ENCODE measurements at regions not wholly inside any gene's neighbourhood (a gene's known extent, or its start where the extent isn't known, plus 50 kb on each side); places are given as distances from the start of the nearest gene placed in this dataset.

DNA sequence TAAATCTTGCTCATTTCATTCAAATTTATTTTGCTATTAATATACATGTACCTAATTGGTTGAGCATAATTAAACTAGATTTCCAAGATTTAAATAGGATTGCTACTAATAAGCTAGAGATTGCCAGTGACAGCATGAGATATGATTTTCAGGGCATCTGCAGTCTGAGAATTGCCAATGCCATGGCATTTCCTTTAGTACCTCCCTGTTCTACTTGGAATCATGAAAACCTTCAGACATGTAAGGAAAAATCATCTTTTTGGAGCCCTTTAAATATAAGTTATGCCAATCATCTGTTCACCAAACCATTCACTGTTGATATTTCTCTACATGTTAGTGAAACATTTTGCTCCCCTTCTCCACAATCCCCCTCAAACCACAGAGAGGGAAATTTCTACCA lies 691.4 kb downstream of the DNAH5 start:
- no peak overlapping the region for H3K27ac ChIP-seq
- TF ChIP-seq, protein P1, sequence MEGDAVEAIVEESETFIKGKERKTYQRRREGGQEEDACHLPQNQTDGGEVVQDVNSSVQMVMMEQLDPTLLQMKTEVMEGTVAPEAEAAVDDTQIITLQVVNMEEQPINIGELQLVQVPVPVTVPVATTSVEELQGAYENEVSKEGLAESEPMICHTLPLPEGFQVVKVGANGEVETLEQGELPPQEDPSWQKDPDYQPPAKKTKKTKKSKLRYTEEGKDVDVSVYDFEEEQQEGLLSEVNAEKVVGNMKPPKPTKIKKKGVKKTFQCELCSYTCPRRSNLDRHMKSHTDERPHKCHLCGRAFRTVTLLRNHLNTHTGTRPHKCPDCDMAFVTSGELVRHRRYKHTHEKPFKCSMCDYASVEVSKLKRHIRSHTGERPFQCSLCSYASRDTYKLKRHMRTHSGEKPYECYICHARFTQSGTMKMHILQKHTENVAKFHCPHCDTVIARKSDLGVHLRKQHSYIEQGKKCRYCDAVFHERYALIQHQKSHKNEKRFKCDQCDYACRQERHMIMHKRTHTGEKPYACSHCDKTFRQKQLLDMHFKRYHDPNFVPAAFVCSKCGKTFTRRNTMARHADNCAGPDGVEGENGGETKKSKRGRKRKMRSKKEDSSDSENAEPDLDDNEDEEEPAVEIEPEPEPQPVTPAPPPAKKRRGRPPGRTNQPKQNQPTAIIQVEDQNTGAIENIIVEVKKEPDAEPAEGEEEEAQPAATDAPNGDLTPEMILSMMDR (IDR thresholded peaks at IDR 0.05) = no peak
- H3K9me3 ChIP-seq = no peaks in the 10 kb centered on the region
- no peak overlapping the region for H3K4me3 ChIP-seq
- H3K36me3 ChIP-seq = no peaks in the 10 kb centered on the region
- DNase-seq (ENCODE audit: low spot score) = no peak
- no peaks in the 10 kb centered on the region for H3K4me1 ChIP-seq
- H3K27me3 ChIP-seq = no peaks in the 10 kb centered on the region

DNA sequence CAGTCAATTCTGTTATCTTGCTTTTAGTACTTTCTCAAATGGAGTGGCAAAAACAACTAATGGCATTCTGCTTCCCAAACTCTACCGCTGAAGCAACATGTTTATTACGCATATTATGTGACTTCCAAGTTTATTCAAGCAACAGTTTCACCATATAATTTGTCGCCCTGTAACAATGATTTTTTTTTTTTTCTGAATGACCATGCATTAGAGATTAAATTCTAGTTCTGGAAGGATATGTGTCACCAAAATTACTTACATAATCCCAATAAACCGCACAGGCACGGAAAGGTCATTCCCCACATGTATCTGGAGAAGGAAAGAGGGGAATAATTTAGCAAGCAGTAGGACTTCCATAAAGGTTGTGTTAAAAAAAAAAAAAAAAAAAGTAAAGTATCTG lies 691.8 kb downstream of the DNAH5 start:
- no peaks in the 10 kb centered on the region for H3K27me3 ChIP-seq
- no peak overlapping the region for H3K27ac ChIP-seq
- H3K4me1 ChIP-seq = no peaks in the 10 kb centered on the region
- TF ChIP-seq, protein P1 (IDR thresholded peaks at IDR 0.05) = no peak
- H3K9me3 ChIP-seq = no peaks in the 10 kb centered on the region
- H3K4me3 ChIP-seq = no peak overlapping the region
- no peaks in the 10 kb centered on the region for H3K36me3 ChIP-seq
- DNase-seq (ENCODE audit: low spot score) = no peak

DNA sequence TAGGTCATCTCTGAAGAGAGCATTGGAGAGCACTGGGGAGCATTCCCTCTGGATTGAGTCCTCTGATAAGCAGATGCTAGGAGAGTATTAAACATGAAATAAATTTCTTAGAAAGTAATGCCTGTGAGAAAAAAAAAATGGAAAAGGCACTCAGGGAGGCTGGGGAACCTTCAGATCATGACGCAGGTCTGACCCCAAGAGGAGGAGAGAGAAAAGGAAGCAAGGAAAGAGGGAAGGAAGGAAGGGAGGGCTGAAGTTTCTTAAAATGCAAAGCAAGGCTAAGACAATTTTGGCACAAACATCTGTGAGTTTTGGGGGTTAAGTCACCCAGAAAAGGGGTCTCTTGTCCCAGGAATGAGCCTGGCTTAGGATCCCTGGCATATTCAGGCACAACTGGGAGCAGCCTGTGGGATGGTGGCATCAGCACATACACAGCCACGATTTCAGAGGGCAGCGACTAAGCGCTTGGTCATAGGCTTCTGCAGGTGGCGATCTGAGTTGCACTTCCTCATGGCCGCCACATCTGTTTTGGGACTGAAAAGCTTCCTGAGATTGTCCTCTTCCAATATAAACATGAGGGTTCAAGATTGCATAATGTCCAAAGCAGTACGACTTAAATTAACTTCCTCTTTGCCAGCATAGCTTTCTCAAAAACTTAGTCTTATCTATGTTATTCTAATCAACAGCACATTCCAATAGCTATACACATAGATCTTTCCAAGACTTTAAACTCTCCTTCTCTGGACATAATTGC lies 692.7 kb downstream of the DNAH5 start:
- no peak for DNase-seq (ENCODE audit: low spot score)
- Histone ChIP-seq H3K27me3 (no peaks in the 10 kb centered on the region), H3K27ac (no peak overlapping the region), H3K4me3 (no peak overlapping the region), H3K4me1 (no peaks in the 10 kb centered on the region), H3K36me3 (no peaks in the 10 kb centered on the region), H3K9me3 (no peaks in the 10 kb centered on the region)
- TF ChIP-seq, protein P1 (IDR thresholded peaks at IDR 0.05) = no peak

DNA sequence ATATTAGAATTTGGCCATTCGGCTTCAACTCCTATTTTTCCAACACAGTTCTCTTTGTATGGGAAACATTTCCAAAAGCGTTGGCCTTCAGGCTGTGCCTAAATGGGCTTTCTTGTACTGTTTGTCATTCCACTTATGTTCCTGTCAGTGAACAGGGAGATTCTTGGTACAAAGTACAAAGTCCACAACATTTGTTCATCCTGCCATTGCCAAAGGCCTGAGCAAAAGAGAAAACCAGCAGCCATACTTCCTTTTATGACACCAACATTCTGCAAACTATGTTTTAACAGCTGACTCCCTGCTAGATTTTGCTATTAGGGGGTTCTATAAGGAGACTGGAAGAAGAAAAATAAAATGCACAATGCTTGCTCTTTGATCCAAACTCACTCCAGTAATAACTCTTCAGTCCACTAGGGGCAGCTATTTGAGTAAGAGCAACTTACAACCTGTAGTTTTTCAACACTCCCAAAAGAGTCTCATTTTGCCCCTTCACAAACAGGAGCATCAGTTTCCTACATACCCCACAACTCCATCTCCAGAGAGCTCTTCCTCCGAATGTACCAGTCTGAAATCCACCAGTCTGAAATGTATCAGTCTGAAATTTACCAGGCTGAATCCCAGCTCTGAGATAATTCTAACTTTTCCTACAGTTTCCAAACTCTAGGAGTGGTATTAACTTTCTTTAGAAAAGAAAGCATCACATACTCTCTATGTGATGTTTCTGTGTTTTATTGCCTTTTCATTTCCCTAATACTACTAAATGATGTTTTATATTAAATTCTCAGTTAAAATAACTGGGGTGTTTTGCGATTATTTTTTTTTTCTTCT lies 693.8 kb downstream of the DNAH5 start:
- no peak for DNase-seq (ENCODE audit: low spot score)
- H3K27ac ChIP-seq = no peak overlapping the region
- H3K9me3 ChIP-seq = no peaks in the 10 kb centered on the region
- no peaks in the 10 kb centered on the region for H3K27me3 ChIP-seq
- H3K4me1 ChIP-seq = no peaks in the 10 kb centered on the region
- TF ChIP-seq, protein P1 (IDR thresholded peaks at IDR 0.05) = peak in 1 of 2 donors; percentile 43
- H3K36me3 ChIP-seq = no peaks in the 10 kb centered on the region
- no peak overlapping the region for H3K4me3 ChIP-seq

DNA sequence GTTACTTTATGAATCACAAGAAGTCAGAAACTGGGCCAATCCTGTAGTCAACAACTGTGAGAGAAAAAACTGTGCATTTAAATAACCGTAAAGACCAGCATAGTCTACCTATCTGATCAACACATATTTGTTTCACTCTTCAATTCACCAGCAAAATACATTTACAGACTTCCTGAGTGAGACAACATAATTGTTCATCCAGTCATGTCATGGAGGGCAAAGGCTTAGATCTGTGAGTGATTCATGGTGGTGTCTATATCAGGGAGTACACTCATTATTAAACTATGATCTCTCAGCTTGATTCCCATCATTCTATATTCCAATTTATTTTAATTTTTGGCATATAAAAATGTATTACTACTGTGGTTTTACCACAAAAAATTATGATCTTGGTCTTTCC lies 694.6 kb downstream of the DNAH5 start:
- Histone ChIP-seq H3K4me1 (no peaks in the 10 kb centered on the region), H3K27me3 (no peaks in the 10 kb centered on the region), H3K4me3 (no peak overlapping the region), H3K9me3 (no peaks in the 10 kb centered on the region), H3K36me3 (no peaks in the 10 kb centered on the region), H3K27ac (no peak overlapping the region)
- TF ChIP-seq, protein P1 (IDR thresholded peaks at IDR 0.05) = no peak
- no peak for DNase-seq (ENCODE audit: low spot score)
